T-cell (primary cell): ENCODE measurements at regions not wholly inside any gene's neighbourhood (a gene's known extent, or its start where the extent isn't known, plus 50 kb on each side); places are given as distances from the start of the nearest gene placed in this dataset.

Experiments
- ATAC-seq, 4 experiments: fragments of 200-7000 bp in 3 of 4; fragments of 150-1000 bp in 1 of 4; cut with Tn5 transposase; replicated peaks in 1 of 4; 1 replicate in 3 of 4; 2 replicates in 1 of 4; pipeline ENCODE4 v1.10.0; 2021; ENCODE audit warnings: moderate library complexity in 3 of 4, mild to moderate bottlenecking in 2 of 4, moderate number of reproducible peaks in 1 of 4
- CTCF ChIA-PET, 2 donors: fragments of 300-600 bp; sonication (Branson Sonifier 250); formaldehyde crosslinking; loops; one replicate each; lab custom pipeline; 2022; ENCODE audit warnings: antibody characterized with exemption in 2 of 2; lab: Charles Lee
- POLR2A ChIA-PET, 2 donors: fragments of 300-600 bp; sonication (Branson Sonifier 250); formaldehyde crosslinking; loops; one replicate each; lab custom pipeline; 2022; ENCODE audit warnings: antibody characterized with exemption in 2 of 2; lab: Charles Lee
- DNase-seq, 35 experiments: peaks; one replicate each; pipeline versions ENCODE4 v3.0.0 to v3.0.0-alpha.2; 2013 to 2023
- H3K27ac ChIP-seq: one replicate; pipeline ENCODE4 v1.5.1; 2013; ENCODE audit warnings: low read length
- H3K27me3 ChIP-seq, 2 experiments: replicated peaks in 1 of 2; 1 replicate in 1 of 2; 2 replicates in 1 of 2; pipeline versions ENCODE4 v1.6.1 to v1.7.0; 2013; ENCODE audit warnings: low read length in 1 of 2, mixed read lengths in 1 of 2; ENCODE audit not compliant: control insufficient read depth in 2 of 2, insufficient read depth in 2 of 2; ENCODE audit errors: extremely low read depth in 1 of 2
- H3K36me3 ChIP-seq, 2 donors: 1 replicate in 1 of 2; 2 replicates in 1 of 2; pipeline versions ENCODE4 v1.6.1 to v1.7.0; 2013; ENCODE audit warnings: low read length in 1 of 2; ENCODE audit not compliant: control insufficient read depth in 2 of 2, insufficient read depth in 1 of 2; ENCODE audit errors: extremely low read depth in 1 of 2
- H3K4me1 ChIP-seq, 2 experiments: 1 replicate in 1 of 2; 2 replicates in 1 of 2; pipeline versions ENCODE4 v1.6.1 to v1.7.0; 2013; ENCODE audit warnings: low read length in 2 of 2, mixed read lengths in 1 of 2; ENCODE audit not compliant: insufficient read depth in 2 of 2, control insufficient read depth in 1 of 2; ENCODE audit errors: extremely low read depth in 1 of 2
- H3K4me3 ChIP-seq, 2 donors: 1 replicate in 1 of 2; 2 replicates in 1 of 2; pipeline versions ENCODE4 v1.5.1 to v1.7.0; 2013; ENCODE audit warnings: mild to moderate bottlenecking in 2 of 2, low read length in 1 of 2, moderate library complexity in 1 of 2; ENCODE audit not compliant: control insufficient read depth in 1 of 2; ENCODE audit errors: extremely low read depth in 1 of 2
- H3K9me3 ChIP-seq: 2 replicates; pipeline ENCODE4 v1.7.0; 2013
- H3K27ac Mint-ChIP-seq, 2 donors: one replicate each; pipeline ENCODE4 v1.8.0; 2020 to 2021; ENCODE audit warnings: mild to moderate bottlenecking in 2 of 2, mixed read lengths in 2 of 2
- H3K27me3 Mint-ChIP-seq, 2 donors: one replicate each; pipeline ENCODE4 v1.8.0; 2021 to 2022; ENCODE audit warnings: mixed read lengths in 2 of 2
- H3K36me3 Mint-ChIP-seq: one replicate; pipeline ENCODE4 v1.8.0; 2021; ENCODE audit warnings: mixed read lengths
- H3K4me1 Mint-ChIP-seq, 3 donors: one replicate each; pipeline ENCODE4 v1.8.0; 2020 to 2022; ENCODE audit warnings: mixed read lengths in 3 of 3, mild to moderate bottlenecking in 1 of 3
- H3K4me3 Mint-ChIP-seq, 3 donors: one replicate each; pipeline ENCODE4 v1.8.0; 2020 to 2022; ENCODE audit warnings: mild to moderate bottlenecking in 3 of 3, mixed read lengths in 3 of 3, moderate library complexity in 3 of 3
- H3K9me3 Mint-ChIP-seq, 3 donors: one replicate each; pipeline ENCODE4 v1.8.0; 2020 to 2022; ENCODE audit warnings: mixed read lengths in 3 of 3
- WGBS: methylation state at CpG from one replicate; pipeline ENCODE4 v1.1.5; 2013; ENCODE audit warnings: missing lambda C conversion rate; ENCODE audit not compliant: insufficient coverage; 5-methylcytosine and 5-hydroxymethylcytosine counted together

GRCh38 chr13:20351281-20352022 lies 119.3 kb upstream of the GJB6 start:
- H3K36me3 ChIP-seq, result no peaks in the 10 kb centered on the region
- H3K27ac ChIP-seq, result no peak overlapping the region
- DNase-seq, result no peak
- no peak for ATAC-seq
- Mint-ChIP-seq H3K27ac (no peak overlapping the region), H3K27me3 (no peaks in the 10 kb centered on the region), H3K4me1 (no peaks in the 10 kb centered on the region), H3K36me3 (no peaks in the 10 kb centered on the region), H3K9me3 (peaks cover 0 to 4% (median 0%) of the 10 kb centered on the region in 3 donors), H3K4me3 (no peak overlapping the region)
- H3K27me3 ChIP-seq, result no peaks in the 10 kb centered on the region
- ChIA-PET POLR2A (no interaction called here), CTCF (no interaction called here)
- no peaks in the 10 kb centered on the region for H3K4me1 ChIP-seq
- whole genome bisulfite sequencing, result 100% methylated on average over 1 of the region's 6 CpGs
- H3K9me3 ChIP-seq, result no peaks in the 10 kb centered on the region
- H3K4me3 ChIP-seq, result no peak overlapping the region

GRCh38 chr13:20350819-20351218 lies 118.7 kb upstream of the GJB6 start:
- H3K27ac ChIP-seq, result no peak overlapping the region
- H3K9me3 ChIP-seq, result no peaks in the 10 kb centered on the region
- POLR2A ChIA-PET, result no interaction called here
- H3K27me3 ChIP-seq, result no peaks in the 10 kb centered on the region
- H3K36me3 Mint-ChIP-seq, result no peaks in the 10 kb centered on the region
- CTCF ChIA-PET, result no interaction called here
- ATAC-seq (no peak), DNase-seq (no peak)
- peaks cover 0 to 4% (median 0%) of the 10 kb centered on the region in 3 donors for H3K9me3 Mint-ChIP-seq
- H3K4me1 Mint-ChIP-seq, result no peaks in the 10 kb centered on the region
- WGBS, result 78% methylated on average over 5 of the region's 6 CpGs
- no peak overlapping the region for H3K27ac Mint-ChIP-seq
- no peaks in the 10 kb centered on the region for H3K27me3 Mint-ChIP-seq
- no peaks in the 10 kb centered on the region for H3K36me3 ChIP-seq
- H3K4me3 Mint-ChIP-seq, result no peak overlapping the region
- H3K4me1 ChIP-seq, result no peaks in the 10 kb centered on the region
- no peak overlapping the region for H3K4me3 ChIP-seq

GRCh38 chr13:20350382-20350763 lies 118.3 kb upstream of the GJB6 start:
- peaks cover 0 to 1% of the 10 kb centered on the region in 2 experiments for H3K27me3 ChIP-seq
- ChIA-PET CTCF (no interaction called here), POLR2A (no interaction called here)
- no peaks in the 10 kb centered on the region for H3K27me3 Mint-ChIP-seq
- no peak overlapping the region for H3K27ac Mint-ChIP-seq
- H3K4me1 Mint-ChIP-seq, result no peaks in the 10 kb centered on the region
- 90% methylated on average over 2 of the region's 3 CpGs for WGBS
- H3K9me3 Mint-ChIP-seq, result peaks cover 0 to 4% (median 0%) of the 10 kb centered on the region in 3 donors
- no peaks in the 10 kb centered on the region for H3K36me3 ChIP-seq
- H3K27ac ChIP-seq, result no peak overlapping the region
- no peaks in the 10 kb centered on the region for H3K4me1 ChIP-seq
- DNase-seq (no peak), ATAC-seq (no peak)
- H3K4me3 ChIP-seq, result no peak overlapping the region
- H3K4me3 Mint-ChIP-seq, result no peak overlapping the region
- H3K36me3 Mint-ChIP-seq, result no peaks in the 10 kb centered on the region
- H3K9me3 ChIP-seq, result no peaks in the 10 kb centered on the region

GRCh38 chr13:20349564-20350381 lies 117.7 kb upstream of the GJB6 start:
- ATAC-seq (no peak), DNase-seq (no peak)
- WGBS, result 92% methylated on average over 7 of the region's 17 CpGs
- Mint-ChIP-seq H3K36me3 (no peaks in the 10 kb centered on the region), H3K27ac (no peak overlapping the region), H3K9me3 (peaks cover 0 to 4% (median 0%) of the 10 kb centered on the region in 3 donors), H3K4me3 (no peak overlapping the region), H3K4me1 (no peaks in the 10 kb centered on the region), H3K27me3 (no peaks in the 10 kb centered on the region)
- Histone ChIP-seq H3K4me1 (no peaks in the 10 kb centered on the region), H3K4me3 (no peak overlapping the region), H3K9me3 (no peaks in the 10 kb centered on the region), H3K27ac (no peak overlapping the region), H3K36me3 (no peaks in the 10 kb centered on the region), H3K27me3 (peaks cover 0 to 7% of the 10 kb centered on the region in 2 experiments)
- ChIA-PET POLR2A (no interaction called here), CTCF (no interaction called here)

- H3K4me3 ChIP-seq, result no peak overlapping the region
- WGBS, result 92% methylated on average over 8 of the region's 8 CpGs
- Mint-ChIP-seq H3K36me3 (no peaks in the 10 kb centered on the region), H3K4me3 (no peak overlapping the region), H3K27me3 (no peaks in the 10 kb centered on the region), H3K27ac (no peak overlapping the region), H3K9me3 (peaks cover 0 to 4% (median 0%) of the 10 kb centered on the region in 3 donors), H3K4me1 (no peaks in the 10 kb centered on the region)
- peaks cover 0 to 7% of the 10 kb centered on the region in 2 experiments for H3K27me3 ChIP-seq
- H3K36me3 ChIP-seq, result no peaks in the 10 kb centered on the region
- no peaks in the 10 kb centered on the region for H3K4me1 ChIP-seq
- H3K27ac ChIP-seq, result no peak overlapping the region
- ChIA-PET CTCF (no interaction called here), POLR2A (no interaction called here)
- ATAC-seq (no peak), DNase-seq (no peak)
- no peaks in the 10 kb centered on the region for H3K9me3 ChIP-seq
Observed at GRCh38 chr13:20348645-20349408, 116.7 kb upstream of the GJB6 start.

- Mint-ChIP-seq H3K4me1 (no peaks in the 10 kb centered on the region), H3K27ac (no peak overlapping the region), H3K4me3 (no peak overlapping the region), H3K27me3 (no peaks in the 10 kb centered on the region), H3K9me3 (peaks cover 0 to 4% (median 0%) of the 10 kb centered on the region in 3 donors), H3K36me3 (no peaks in the 10 kb centered on the region)
- Histone ChIP-seq H3K4me3 (no peak overlapping the region), H3K27ac (no peak overlapping the region), H3K9me3 (no peaks in the 10 kb centered on the region), H3K4me1 (no peaks in the 10 kb centered on the region), H3K27me3 (peaks cover 0 to 8% of the 10 kb centered on the region in 2 experiments), H3K36me3 (no peaks in the 10 kb centered on the region)
- no peak for ATAC-seq
- CTCF ChIA-PET, result interaction anchor here in 1 of 2 donors (0.5 kb wide), 1 partner anchor 168 kb away, joined by 3 read pairs; no protein-coding TSS in a partner anchor
- POLR2A ChIA-PET, result no interaction called here
- no peak for DNase-seq
- 94% methylated on average over 6 of the region's 10 CpGs for WGBS
Observed at GRCh38 chr13:20348018-20348417, 115.9 kb upstream of the GJB6 start.
